ENCODE measurements at regions not wholly inside any gene's neighbourhood (a gene's known extent, or its start where the extent isn't known, plus 50 kb on each side); places are given as distances from the start of the nearest gene placed in this dataset.

GRCh38 chr20:46820682-46821081 is 74.0 kb upstream of the EYA2 start:
- TF ChIP-seq CTCF (IDR thresholded peaks at IDR 0.05), result no peak
- no peak for TF ChIP-seq POLR2AphosphoS5 (IDR thresholded peaks at IDR 0.05)
- TF ChIP-seq POLR2A (IDR thresholded peaks at IDR 0.05), result no peak
- TF ChIP-seq EP300 (IDR thresholded peaks at IDR 0.05), result no peak

All from suprapubic skin (tissue), 4 donors.